ENCODE measurements at regions not wholly inside any gene's neighbourhood (a gene's known extent, or its start where the extent isn't known, plus 50 kb on each side); places are given as distances from the start of the nearest gene placed in this dataset.
"Not testable (repeated sequence)": the region's sequence is repeated elsewhere in the genome, so short reads cannot be mapped to it uniquely, and the experiment has no call there.

DNA sequence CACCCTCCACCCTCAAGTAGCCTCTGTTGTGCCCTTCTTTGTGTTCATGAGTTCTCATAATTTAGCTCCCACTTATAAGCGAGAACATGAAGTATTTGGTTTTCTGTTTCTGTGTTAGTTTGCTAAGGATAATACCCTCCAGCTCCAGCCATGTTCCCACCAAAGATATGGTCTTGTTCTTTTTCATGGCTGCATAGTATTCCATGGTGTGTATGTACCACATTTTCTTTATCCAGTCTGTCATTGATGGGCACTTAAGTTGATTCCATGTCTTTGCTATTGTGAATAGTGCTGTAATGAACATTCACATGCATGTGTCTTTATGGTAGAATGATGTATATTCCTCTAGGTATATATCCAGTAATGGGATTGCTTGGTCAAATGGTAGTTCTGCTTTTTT, 77.8 kb downstream of the FTHL17 start:
- TF ChIP-seq, protein P1, sequence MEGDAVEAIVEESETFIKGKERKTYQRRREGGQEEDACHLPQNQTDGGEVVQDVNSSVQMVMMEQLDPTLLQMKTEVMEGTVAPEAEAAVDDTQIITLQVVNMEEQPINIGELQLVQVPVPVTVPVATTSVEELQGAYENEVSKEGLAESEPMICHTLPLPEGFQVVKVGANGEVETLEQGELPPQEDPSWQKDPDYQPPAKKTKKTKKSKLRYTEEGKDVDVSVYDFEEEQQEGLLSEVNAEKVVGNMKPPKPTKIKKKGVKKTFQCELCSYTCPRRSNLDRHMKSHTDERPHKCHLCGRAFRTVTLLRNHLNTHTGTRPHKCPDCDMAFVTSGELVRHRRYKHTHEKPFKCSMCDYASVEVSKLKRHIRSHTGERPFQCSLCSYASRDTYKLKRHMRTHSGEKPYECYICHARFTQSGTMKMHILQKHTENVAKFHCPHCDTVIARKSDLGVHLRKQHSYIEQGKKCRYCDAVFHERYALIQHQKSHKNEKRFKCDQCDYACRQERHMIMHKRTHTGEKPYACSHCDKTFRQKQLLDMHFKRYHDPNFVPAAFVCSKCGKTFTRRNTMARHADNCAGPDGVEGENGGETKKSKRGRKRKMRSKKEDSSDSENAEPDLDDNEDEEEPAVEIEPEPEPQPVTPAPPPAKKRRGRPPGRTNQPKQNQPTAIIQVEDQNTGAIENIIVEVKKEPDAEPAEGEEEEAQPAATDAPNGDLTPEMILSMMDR (conservative IDR thresholded peaks at IDR 0.05; ENCODE audit: low read depth, low read length), result not testable (repeated sequence)
- not testable (repeated sequence) for TF ChIP-seq RFX5 (IDR thresholded peaks at IDR 0.05; ENCODE audit: low read depth, low read length); SMC3 (IDR thresholded peaks at IDR 0.05; ENCODE audit: low read depth, low read length); MAZ (IDR thresholded peaks at IDR 0.05; ENCODE audit: borderline replicate concordance, low read depth, low read length); MXI1 (IDR thresholded peaks at IDR 0.05; ENCODE audit: borderline replicate concordance, low read depth, low read length); POLR2A (IDR thresholded peaks at IDR 0.05; ENCODE audit: low read depth, low read length); CHD1 (IDR thresholded peaks at IDR 0.05; ENCODE audit: low read depth, low read length); BHLHE40 (IDR thresholded peaks at IDR 0.05; ENCODE audit: low read depth, low read length); RAD21 (IDR thresholded peaks at IDR 0.05; ENCODE audit: low read length); RCOR1 (IDR thresholded peaks at IDR 0.05; ENCODE audit: insufficient replicate concordance, low read length); NFE2L2 (IDR thresholded peaks at IDR 0.05; ENCODE audit: low read depth, low read length)
- TF ChIP-seq, protein P2, sequence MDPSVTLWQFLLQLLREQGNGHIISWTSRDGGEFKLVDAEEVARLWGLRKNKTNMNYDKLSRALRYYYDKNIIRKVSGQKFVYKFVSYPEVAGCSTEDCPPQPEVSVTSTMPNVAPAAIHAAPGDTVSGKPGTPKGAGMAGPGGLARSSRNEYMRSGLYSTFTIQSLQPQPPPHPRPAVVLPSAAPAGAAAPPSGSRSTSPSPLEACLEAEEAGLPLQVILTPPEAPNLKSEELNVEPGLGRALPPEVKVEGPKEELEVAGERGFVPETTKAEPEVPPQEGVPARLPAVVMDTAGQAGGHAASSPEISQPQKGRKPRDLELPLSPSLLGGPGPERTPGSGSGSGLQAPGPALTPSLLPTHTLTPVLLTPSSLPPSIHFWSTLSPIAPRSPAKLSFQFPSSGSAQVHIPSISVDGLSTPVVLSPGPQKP (IDR thresholded peaks at IDR 0.05; ENCODE audit: borderline replicate concordance, low read depth, low read length), result not testable (repeated sequence)
- TF ChIP-seq, protein P3, sequence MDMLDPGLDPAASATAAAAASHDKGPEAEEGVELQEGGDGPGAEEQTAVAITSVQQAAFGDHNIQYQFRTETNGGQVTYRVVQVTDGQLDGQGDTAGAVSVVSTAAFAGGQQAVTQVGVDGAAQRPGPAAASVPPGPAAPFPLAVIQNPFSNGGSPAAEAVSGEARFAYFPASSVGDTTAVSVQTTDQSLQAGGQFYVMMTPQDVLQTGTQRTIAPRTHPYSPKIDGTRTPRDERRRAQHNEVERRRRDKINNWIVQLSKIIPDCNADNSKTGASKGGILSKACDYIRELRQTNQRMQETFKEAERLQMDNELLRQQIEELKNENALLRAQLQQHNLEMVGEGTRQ (IDR thresholded peaks at IDR 0.05; ENCODE audit: low read depth, low read length), result not testable (repeated sequence)

Measured in IMR-90 (cell line).